Stimulated activated CD4-positive, alpha-beta T cell treated with anti-CD3 and anti-CD28 coated beads, Interleukin-15, amount 100 ng/mL, for 24 hours (primary cell): ENCODE measurements at regions not wholly inside any gene's neighbourhood (a gene's known extent, or its start where the extent isn't known, plus 50 kb on each side); places are given as distances from the start of the nearest gene placed in this dataset.
"Not testable (repeated sequence)": the region's sequence is repeated elsewhere in the genome, so short reads cannot be mapped to it uniquely, and the experiment has no call there.

Source experiments
- DNase-seq: peaks from one replicate; pipeline ENCODE4 v3.0.0-alpha.2; 2020

- DNase-seq: no peak
Measured at GRCh38 chrX:42832764-42833549, 55.0 kb upstream of the PPP1R2C start.

- DNase-seq: not testable (repeated sequence)
Measured at GRCh38 chrX:42833550-42833940, 55.6 kb upstream of the PPP1R2C start.

- DNase-seq: no peak
Measured at GRCh38 chrX:42837101-42837726, 59.3 kb upstream of the PPP1R2C start.

- DNase-seq: no peak
Measured at GRCh38 chrX:42837747-42838146, 59.8 kb upstream of the PPP1R2C start.

DNA sequence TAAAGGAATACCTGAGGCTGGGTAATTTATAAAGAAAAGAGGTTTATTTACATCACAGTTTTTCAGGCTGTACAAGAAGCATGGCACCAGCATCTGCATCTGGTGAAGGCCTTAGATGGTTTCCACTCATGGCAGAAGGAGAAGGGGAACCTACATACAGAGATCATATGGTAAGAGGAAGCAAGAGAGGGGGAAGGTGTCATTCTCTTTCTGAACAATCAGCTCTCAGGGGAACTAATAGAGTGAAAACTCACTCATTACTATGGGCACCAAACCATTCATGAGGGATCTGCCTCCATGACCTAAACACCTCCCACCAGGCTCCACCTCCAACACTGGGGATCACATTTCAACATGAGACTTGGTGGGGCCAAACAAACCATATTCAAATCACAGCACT is 61.7 kb upstream of the PPP1R2C start:
- no peak for DNase-seq

DNA sequence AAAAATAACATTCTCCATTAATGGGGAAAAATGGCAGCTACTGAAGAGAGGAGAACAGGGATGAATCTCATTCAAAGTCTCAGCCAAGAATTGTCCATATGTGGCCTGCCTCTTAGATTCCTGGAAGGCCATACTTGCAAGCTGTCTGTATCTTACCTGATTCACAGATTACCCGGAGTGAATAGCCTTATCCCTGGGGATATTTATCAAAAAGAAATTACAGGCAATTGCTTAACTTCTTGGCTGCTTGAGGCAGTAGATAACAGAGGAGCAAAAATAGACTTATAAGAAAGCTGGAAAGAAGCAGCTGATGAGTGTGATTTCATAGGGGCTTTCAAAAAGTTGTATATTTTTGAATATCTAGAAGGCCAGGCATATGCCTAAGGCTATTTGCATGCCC is 68.8 kb upstream of the PPP1R2C start:
- no peak for DNase-seq

DNA sequence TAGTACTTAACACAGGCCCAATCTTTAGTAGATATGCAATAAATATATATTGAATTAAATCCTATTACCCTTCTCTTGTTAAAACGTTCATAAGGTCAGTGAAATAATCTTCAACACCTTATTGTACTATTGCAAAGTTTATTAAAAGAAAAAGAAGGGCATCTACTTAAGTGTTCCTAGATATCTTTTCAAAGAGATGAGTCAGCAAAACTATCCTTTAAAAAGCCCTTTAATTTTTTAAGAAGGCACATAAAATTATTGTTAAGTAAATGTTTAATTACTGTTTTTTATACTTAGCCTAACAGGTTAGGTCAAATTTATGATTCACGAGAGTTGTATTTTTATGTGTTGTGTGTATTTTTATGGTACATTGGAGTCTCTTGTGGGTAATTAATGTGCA is 77.3 kb upstream of the PPP1R2C start:
- no peak for DNase-seq

- no peak for DNase-seq
Measured at GRCh38 chrX:42857766-42858165, 79.8 kb upstream of the PPP1R2C start.

DNA sequence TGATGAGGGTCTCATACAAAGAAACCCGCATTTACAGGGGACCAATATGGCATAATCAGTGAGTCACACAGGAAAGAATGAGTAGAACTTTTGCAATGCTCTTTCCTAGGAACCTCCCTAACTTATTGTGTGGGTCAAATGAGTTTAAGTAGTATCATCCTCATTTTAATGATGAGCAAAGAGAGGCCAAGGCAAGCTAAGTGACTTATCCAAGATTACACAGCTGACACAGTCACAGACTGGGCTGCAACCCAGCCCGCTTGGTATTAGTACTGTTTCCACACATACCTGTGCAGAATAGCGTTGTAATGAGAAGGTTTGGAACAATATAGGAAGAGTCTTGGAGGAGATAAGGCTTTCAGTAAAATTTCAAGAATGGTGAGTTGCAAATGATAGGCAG is 91.0 kb upstream of the PPP1R2C start:
- DNase-seq: no peak

GRCh38 chrX:42869659-42870476 is 91.9 kb upstream of the PPP1R2C start:
- no peak for DNase-seq

- no peak for DNase-seq
Measured at GRCh38 chrX:42886519-42886918, 108.6 kb upstream of the PPP1R2C start.

- DNase-seq: no peak
Measured at GRCh38 chrX:42900947-42901346, 123.0 kb upstream of the PPP1R2C start.

- no peak for DNase-seq
Measured at GRCh38 chrX:42902513-42902912, 124.5 kb upstream of the PPP1R2C start.

GRCh38 chrX:42920752-42921151 is 142.8 kb upstream of the PPP1R2C start:
- DNase-seq: no peak

- no peak for DNase-seq
Measured at GRCh38 chrX:42930071-42930470, 152.1 kb upstream of the PPP1R2C start.

- DNase-seq: no peak
Measured at GRCh38 chrX:42930951-42931350, 153.0 kb upstream of the PPP1R2C start.

GRCh38 chrX:42933187-42933586 is 155.2 kb upstream of the PPP1R2C start:
- no peak for DNase-seq

DNA sequence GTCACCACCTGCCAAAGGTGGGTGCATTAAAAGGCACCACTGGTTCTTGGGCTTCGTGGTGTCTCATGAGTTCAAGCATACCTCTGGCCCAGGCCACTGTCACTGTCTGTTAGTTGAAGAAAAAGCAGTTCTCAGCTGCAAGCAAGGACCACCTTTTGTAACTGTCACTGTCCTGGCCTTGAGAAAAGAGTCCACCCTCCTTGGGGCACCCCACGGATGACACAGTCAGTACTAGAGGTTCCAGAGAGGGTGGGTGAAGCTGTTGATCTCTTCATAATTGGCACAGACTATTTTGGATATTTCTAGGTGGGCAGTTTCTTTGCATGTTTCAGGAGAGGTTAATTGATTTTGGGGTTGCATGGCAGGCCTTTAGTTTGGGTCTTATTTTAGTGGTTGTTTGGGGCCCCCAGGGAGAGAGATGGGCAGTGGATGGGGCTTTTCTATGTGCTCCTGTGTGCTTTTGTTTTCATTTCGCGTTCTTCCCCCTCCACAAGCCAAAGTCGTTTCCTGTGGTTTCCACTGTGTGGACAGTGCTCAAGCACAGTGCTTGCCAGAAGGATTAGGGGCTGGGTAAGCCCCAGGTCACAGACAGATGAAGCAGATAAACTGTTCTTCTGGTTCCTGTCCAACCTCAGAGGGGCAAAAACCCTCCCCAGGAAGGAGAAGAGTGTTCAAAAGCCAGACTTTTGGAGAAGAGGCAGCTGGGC is 156.2 kb upstream of the PPP1R2C start:
- DNase-seq: no peak

DNA sequence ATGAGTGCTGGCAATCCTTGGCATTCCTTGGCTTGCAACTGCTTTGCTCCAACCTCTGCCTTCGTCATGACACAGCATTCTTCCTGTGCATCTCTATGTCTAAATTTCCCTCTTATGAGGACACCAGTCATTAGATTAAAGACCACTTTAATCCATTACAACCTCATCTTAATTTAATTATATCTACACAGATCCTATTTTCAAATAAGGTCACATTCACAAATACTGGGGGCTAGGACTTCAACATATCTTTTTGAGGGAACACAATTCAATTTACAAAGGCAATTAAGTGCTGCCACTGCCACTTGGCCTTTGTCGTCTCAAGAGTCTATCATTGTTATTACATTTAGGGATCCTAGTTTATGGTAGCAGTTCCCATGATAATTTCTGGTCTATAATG is 163.7 kb upstream of the PPP1R2C start:
- no peak for DNase-seq

DNA sequence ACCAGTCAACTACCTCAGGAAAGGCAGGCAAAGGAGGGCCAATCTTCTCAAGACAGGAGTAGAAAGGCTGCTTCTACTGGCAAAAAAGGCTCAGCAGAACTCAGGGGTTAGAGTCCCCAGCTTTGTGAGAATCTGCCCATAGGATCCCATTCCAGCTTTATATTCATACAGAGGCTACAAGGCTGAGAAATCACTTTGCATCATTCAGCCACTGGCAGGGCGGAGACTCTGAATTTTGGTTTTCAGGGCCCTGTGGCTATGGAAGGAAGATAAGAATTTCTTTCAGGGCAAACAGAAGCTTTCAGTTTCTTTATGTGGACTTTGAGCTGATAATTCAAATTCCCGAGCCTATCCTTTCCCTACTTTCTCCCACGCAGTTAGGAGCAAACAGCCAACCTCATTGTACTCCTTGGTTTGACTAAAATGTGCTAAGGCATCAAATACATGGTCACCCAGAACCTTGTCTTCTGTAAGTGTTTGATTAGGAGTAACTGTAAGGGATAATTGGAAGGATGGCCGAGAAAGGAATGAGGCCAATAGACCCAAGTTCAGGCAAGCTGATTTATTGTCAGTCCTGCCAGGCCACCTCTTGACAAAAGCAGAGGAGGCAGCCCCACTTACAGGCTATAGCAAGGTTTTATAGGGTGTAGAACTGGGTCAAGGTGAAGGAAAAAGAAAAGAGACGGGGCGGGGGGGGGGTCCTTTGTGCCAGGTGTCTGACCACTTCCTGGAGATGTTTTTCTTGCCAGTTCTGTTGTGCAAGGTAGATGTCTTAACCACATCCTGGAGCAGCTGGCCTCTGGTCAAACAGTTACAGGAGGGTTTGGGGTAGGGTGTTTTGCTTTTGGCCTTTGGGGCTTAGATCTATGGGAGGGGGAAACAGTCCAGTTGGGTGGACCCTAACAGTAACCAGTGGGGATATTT is 165.3 kb upstream of the PPP1R2C start:
- DNase-seq: no peak

GRCh38 chrX:42944381-42944998 is 166.5 kb upstream of the PPP1R2C start:
- DNase-seq: no peak
